HG03280 (cell line): ENCODE measurements at regions not wholly inside any gene's neighbourhood (a gene's known extent, or its start where the extent isn't known, plus 50 kb on each side); places are given as distances from the start of the nearest gene placed in this dataset.
"Not testable (repeated sequence)": the region's sequence is repeated elsewhere in the genome, so short reads cannot be mapped to it uniquely, and the experiment has no call there.

Experiments
- ATAC-seq: cut with Tn5 transposase; IDR thresholded peaks from one replicate; pipeline ENCODE4 v1.9.1; 2021; ENCODE audit warnings: mild to moderate bottlenecking, moderate library complexity; ENCODE audit not compliant: unreplicated experiment

- ATAC-seq: no peak
Measured at GRCh38 chr7:123324283-123324682, 124.5 kb upstream of the SLC13A1 start.

GRCh38 chr7:123323689-123324088 is 123.9 kb upstream of the SLC13A1 start:
- no peak for ATAC-seq

- not testable (repeated sequence) for ATAC-seq
Measured at GRCh38 chr7:123321578-123321977, 121.8 kb upstream of the SLC13A1 start.

GRCh38 chr7:123319911-123320310 is 120.1 kb upstream of the SLC13A1 start:
- no peak for ATAC-seq

- ATAC-seq: no peak
Measured at GRCh38 chr7:123314886-123315285, 115.1 kb upstream of the SLC13A1 start.

- no peak for ATAC-seq
Measured at GRCh38 chr7:123308254-123308951, 108.6 kb upstream of the SLC13A1 start.

GRCh38 chr7:123305840-123306375 is 106.1 kb upstream of the SLC13A1 start:
- no peak for ATAC-seq

GRCh38 chr7:123303926-123304325 is 104.2 kb upstream of the SLC13A1 start:
- ATAC-seq: no peak

GRCh38 chr7:123296965-123297364 is 97.2 kb upstream of the SLC13A1 start:
- no peak for ATAC-seq

GRCh38 chr7:123293710-123294109 is 93.9 kb upstream of the SLC13A1 start:
- ATAC-seq: no peak

- ATAC-seq: no peak
Measured at GRCh38 chr7:123292227-123292626, 92.5 kb upstream of the SLC13A1 start.

GRCh38 chr7:123289200-123289599 is 89.4 kb upstream of the SLC13A1 start:
- ATAC-seq: no peak

GRCh38 chr7:123285076-123285700 is 85.4 kb upstream of the SLC13A1 start:
- no peak for ATAC-seq

GRCh38 chr7:123283373-123283772 is 83.6 kb upstream of the SLC13A1 start:
- ATAC-seq: no peak

- no peak for ATAC-seq
Measured at GRCh38 chr7:123282181-123282580, 82.4 kb upstream of the SLC13A1 start.

- ATAC-seq: no peak
Measured at GRCh38 chr7:123279949-123280348, 80.2 kb upstream of the SLC13A1 start.

- ATAC-seq: no peak
Measured at GRCh38 chr7:123275036-123275753, 75.4 kb upstream of the SLC13A1 start.

- no peak for ATAC-seq
Measured at GRCh38 chr7:123273185-123273584, 73.4 kb upstream of the SLC13A1 start.

GRCh38 chr7:123271856-123272255 is 72.1 kb upstream of the SLC13A1 start:
- no peak for ATAC-seq

GRCh38 chr7:123271231-123271630 is 71.5 kb upstream of the SLC13A1 start:
- no peak for ATAC-seq

GRCh38 chr7:123270570-123270969 is 70.8 kb upstream of the SLC13A1 start:
- ATAC-seq: no peak

GRCh38 chr7:123265853-123266252 is 66.1 kb upstream of the SLC13A1 start:
- ATAC-seq: no peak
